Mucosa of rectum (tissue), 2 donors: ENCODE measurements at regions not wholly inside any gene's neighbourhood (a gene's known extent, or its start where the extent isn't known, plus 50 kb on each side); places are given as distances from the start of the nearest gene placed in this dataset.

Experiments used
- H3K27ac ChIP-seq, 2 donors: one replicate each; pipeline ENCODE4 v1.7.0; 2013; ENCODE audit warnings: inconsistent platforms in 2 of 2, low read depth in 2 of 2, low read length in 2 of 2
- H3K27me3 ChIP-seq, 2 donors: one replicate each; pipeline ENCODE4 v1.7.0; 2013; ENCODE audit warnings: low read length in 2 of 2; ENCODE audit not compliant: control insufficient read depth in 2 of 2, insufficient read depth in 2 of 2
- H3K36me3 ChIP-seq, 2 donors: one replicate each; pipeline ENCODE4 v1.7.0; 2013; ENCODE audit warnings: low read length in 2 of 2; ENCODE audit not compliant: control insufficient read depth in 2 of 2, insufficient read depth in 2 of 2
- H3K4me1 ChIP-seq, 2 donors: one replicate each; pipeline ENCODE4 v1.7.0; 2013; ENCODE audit warnings: low read length in 2 of 2, mild to moderate bottlenecking in 1 of 2; ENCODE audit not compliant: control insufficient read depth in 2 of 2, insufficient read depth in 2 of 2
- H3K4me3 ChIP-seq, 2 donors: one replicate each; pipeline ENCODE4 v1.7.0; 2013; ENCODE audit warnings: low read length in 2 of 2
- H3K9ac ChIP-seq, 2 donors: one replicate each; pipeline ENCODE4 v1.7.0; 2013; ENCODE audit warnings: low read length in 2 of 2, low read depth in 1 of 2, mild to moderate bottlenecking in 1 of 2
- H3K9me3 ChIP-seq, 2 donors: one replicate each; pipeline ENCODE4 v1.7.0; 2013; ENCODE audit warnings: low read length in 2 of 2; ENCODE audit not compliant: control insufficient read depth in 2 of 2
- donor health status: healthy.
- donor health status: Normal muscosa, but diverticular disease.

- Histone ChIP-seq H3K4me3 (no peak overlapping the region), H3K27ac (no peak overlapping the region), H3K9me3 (no peaks in the 10 kb centered on the region), H3K4me1 (no peaks in the 10 kb centered on the region), H3K9ac (no peak overlapping the region), H3K27me3 (no peaks in the 10 kb centered on the region), H3K36me3 (no peaks in the 10 kb centered on the region)
Measured at GRCh38 chr9:79974806-79975422, 403.1 kb downstream of the TLE4 start.

GRCh38 chr9:79973627-79974026 is 401.9 kb downstream of the TLE4 start:
- Histone ChIP-seq H3K9ac (no peak overlapping the region), H3K4me1 (no peaks in the 10 kb centered on the region), H3K27me3 (no peaks in the 10 kb centered on the region)

GRCh38 chr9:79970146-79970425 is 398.3 kb downstream of the TLE4 start:
- Histone ChIP-seq H3K4me1 (no peaks in the 10 kb centered on the region), H3K4me3 (no peak overlapping the region), H3K9me3 (no peaks in the 10 kb centered on the region), H3K36me3 (no peaks in the 10 kb centered on the region), H3K27ac (no peak overlapping the region), H3K27me3 (no peaks in the 10 kb centered on the region), H3K9ac (no peak overlapping the region)

More at GRCh38 chr9:79973627-79974026, 401.9 kb downstream of the TLE4 start:
- Histone ChIP-seq H3K27ac (no peak overlapping the region), H3K36me3 (no peaks in the 10 kb centered on the region), H3K9me3 (no peaks in the 10 kb centered on the region), H3K4me3 (no peak overlapping the region)

GRCh38 chr9:79969393-79970145 is 397.8 kb downstream of the TLE4 start:
- H3K27ac ChIP-seq = no peak overlapping the region
- no peaks in the 10 kb centered on the region for H3K27me3 ChIP-seq
- no peaks in the 10 kb centered on the region for H3K9me3 ChIP-seq
- no peaks in the 10 kb centered on the region for H3K36me3 ChIP-seq
- no peaks in the 10 kb centered on the region for H3K4me1 ChIP-seq
- H3K4me3 ChIP-seq = no peak overlapping the region
- no peak overlapping the region for H3K9ac ChIP-seq

GRCh38 chr9:79968533-79968932 is 396.8 kb downstream of the TLE4 start:
- H3K9me3 ChIP-seq = no peaks in the 10 kb centered on the region

GRCh38 chr9:79962836-79963235 is 391.1 kb downstream of the TLE4 start:
- Histone ChIP-seq H3K4me3 (no peak overlapping the region), H3K9me3 (no peaks in the 10 kb centered on the region), H3K36me3 (no peaks in the 10 kb centered on the region), H3K4me1 (no peaks in the 10 kb centered on the region), H3K27ac (no peak overlapping the region), H3K9ac (no peak overlapping the region), H3K27me3 (no peaks in the 10 kb centered on the region)

More at GRCh38 chr9:79968533-79968932, 396.8 kb downstream of the TLE4 start:
- Histone ChIP-seq H3K27me3 (no peaks in the 10 kb centered on the region), H3K4me3 (no peak overlapping the region), H3K36me3 (no peaks in the 10 kb centered on the region), H3K27ac (no peak overlapping the region), H3K9ac (no peak overlapping the region), H3K4me1 (no peaks in the 10 kb centered on the region)

- Histone ChIP-seq H3K27me3 (no peaks in the 10 kb centered on the region), H3K4me1 (no peaks in the 10 kb centered on the region), H3K9ac (no peak overlapping the region), H3K9me3 (no peaks in the 10 kb centered on the region), H3K4me3 (no peak overlapping the region), H3K36me3 (no peaks in the 10 kb centered on the region), H3K27ac (no peak overlapping the region)
Measured at GRCh38 chr9:79962150-79962549, 390.4 kb downstream of the TLE4 start.

- H3K9me3 ChIP-seq = no peaks in the 10 kb centered on the region
- H3K36me3 ChIP-seq = no peaks in the 10 kb centered on the region
- H3K27me3 ChIP-seq = no peaks in the 10 kb centered on the region
- H3K4me3 ChIP-seq = no peak overlapping the region
- no peak overlapping the region for H3K9ac ChIP-seq
- no peak overlapping the region for H3K27ac ChIP-seq
- H3K4me1 ChIP-seq = no peaks in the 10 kb centered on the region
Measured at GRCh38 chr9:79955300-79955699, 383.5 kb downstream of the TLE4 start.

- Histone ChIP-seq H3K27ac (no peak overlapping the region), H3K4me1 (no peaks in the 10 kb centered on the region), H3K9me3 (no peaks in the 10 kb centered on the region), H3K9ac (no peak overlapping the region), H3K27me3 (no peaks in the 10 kb centered on the region), H3K4me3 (no peak overlapping the region), H3K36me3 (no peaks in the 10 kb centered on the region)
Measured at GRCh38 chr9:79953908-79954307, 382.1 kb downstream of the TLE4 start.

- Histone ChIP-seq H3K4me1 (no peaks in the 10 kb centered on the region), H3K27ac (no peak overlapping the region), H3K9ac (no peak overlapping the region), H3K4me3 (no peak overlapping the region), H3K9me3 (no peaks in the 10 kb centered on the region), H3K27me3 (no peaks in the 10 kb centered on the region), H3K36me3 (no peaks in the 10 kb centered on the region)
Measured at GRCh38 chr9:79952401-79952800, 380.6 kb downstream of the TLE4 start.
